Astrocyte (in vitro differentiated cells and primary cell): ENCODE measurements at regions not wholly inside any gene's neighbourhood (a gene's known extent, or its start where the extent isn't known, plus 50 kb on each side); places are given as distances from the start of the nearest gene placed in this dataset.
"Not testable (repeated sequence)": the region's sequence is repeated elsewhere in the genome, so short reads cannot be mapped to it uniquely, and the experiment has no call there.

ENCODE experiments used
- DNase-seq: peaks from one replicate; pipeline ENCODE4 v3.0.0-alpha.2; 2010; ENCODE audit warnings: low read depth
- FAIRE-seq: peaks from 2 replicates; lab custom pipeline; 2011; peaks lifted over from hg19 to GRCh38; lab: Jason Lieb, UNC
- H2AFZ ChIP-seq: 2 replicates; pipeline ENCODE4 v1.6.0; 2012; ENCODE audit warnings: low read depth, low read length, inconsistent platforms
- H3K27ac ChIP-seq: 2 replicates; pipeline ENCODE4 v1.5.1; 2011; ENCODE audit warnings: low read depth, low read length, inconsistent platforms
- H3K27me3 ChIP-seq: 2 replicates; pipeline ENCODE4 v1.6.0; 2011; ENCODE audit warnings: low read length, inconsistent platforms; ENCODE audit not compliant: insufficient read depth
- H3K36me3 ChIP-seq: 2 replicates; pipeline ENCODE4 v1.5.1; 2011; ENCODE audit warnings: low read length, inconsistent platforms; ENCODE audit not compliant: insufficient read depth
- H3K4me1 ChIP-seq: 2 replicates; pipeline ENCODE4 v1.5.1; 2011; ENCODE audit warnings: low read length, inconsistent platforms; ENCODE audit not compliant: insufficient read depth
- H3K4me2 ChIP-seq: 2 replicates; pipeline ENCODE4 v1.6.0; 2012; ENCODE audit warnings: low read length, inconsistent platforms
- H3K4me3 ChIP-seq: 2 replicates; pipeline ENCODE4 v1.5.1; 2011; ENCODE audit warnings: low read depth, mild to moderate bottlenecking, low read length, inconsistent platforms; ENCODE audit not compliant: insufficient read depth
- H3K79me2 ChIP-seq: 2 replicates; pipeline ENCODE4 v1.6.0; 2012; ENCODE audit warnings: mild to moderate bottlenecking, low read length, inconsistent platforms; ENCODE audit not compliant: insufficient read depth
- H3K9ac ChIP-seq: 2 replicates; pipeline ENCODE4 v1.6.0; 2012; ENCODE audit warnings: mild to moderate bottlenecking, low read length, inconsistent platforms
- H3K9me3 ChIP-seq: 2 replicates; pipeline ENCODE4 v1.5.1; 2012; ENCODE audit warnings: low read depth, mild to moderate bottlenecking, low read length, inconsistent platforms; ENCODE audit not compliant: insufficient read depth
- H4K20me1 ChIP-seq: 2 replicates; pipeline ENCODE4 v1.6.0; 2012; ENCODE audit warnings: low read length, inconsistent platforms; ENCODE audit not compliant: insufficient read depth
- H3K27ac Mint-ChIP-seq: one replicate; pipeline ENCODE4 v1.8.0; 2021; ENCODE audit warnings: mild to moderate bottlenecking, mixed read lengths; ENCODE audit not compliant: unreplicated experiment
- H3K27me3 Mint-ChIP-seq: one replicate; pipeline ENCODE4 v1.8.0; 2021; ENCODE audit warnings: low read depth, mixed read lengths; ENCODE audit not compliant: unreplicated experiment
- H3K36me3 Mint-ChIP-seq: one replicate; pipeline ENCODE4 v1.8.0; 2021; ENCODE audit warnings: low read depth, mixed read lengths; ENCODE audit not compliant: unreplicated experiment
- H3K4me1 Mint-ChIP-seq: one replicate; pipeline ENCODE4 v1.8.0; 2021; ENCODE audit warnings: low read depth, mixed read lengths; ENCODE audit not compliant: unreplicated experiment
- H3K4me3 Mint-ChIP-seq: one replicate; pipeline ENCODE4 v1.8.0; 2021; ENCODE audit warnings: mild to moderate bottlenecking, moderate library complexity, mixed read lengths; ENCODE audit not compliant: unreplicated experiment
- H3K9me3 Mint-ChIP-seq: one replicate; pipeline ENCODE4 v1.8.0; 2021; ENCODE audit warnings: mild to moderate bottlenecking, mixed read lengths; ENCODE audit not compliant: unreplicated experiment
- CTCF ChIP-seq: IDR thresholded peaks from 2 replicates; pipeline ENCODE4 v1.5.1; 2011; ENCODE audit warnings: low read depth, mild to moderate bottlenecking, inconsistent platforms, low read length, moderate library complexity; ENCODE audit not compliant: insufficient read depth
- EZH2 ChIP-seq: IDR thresholded peaks from 2 replicates; pipeline ENCODE4 v1.6.1; 2012; ENCODE audit warnings: mild to moderate bottlenecking, low read length, inconsistent platforms; ENCODE audit not compliant: insufficient read depth

GRCh38 chr22:16721961-16722360, 103.2 kb downstream of the XKR3 start:
- Histone ChIP-seq H3K27ac (no peak overlapping the region), H3K4me3 (no peak overlapping the region), H2AFZ (no peak overlapping the region), H3K4me1 (no peaks in the 10 kb centered on the region), H3K9me3 (peaks cover 5% of the 10 kb centered on the region), H3K79me2 (no peaks in the 10 kb centered on the region), H4K20me1 (no peaks in the 10 kb centered on the region), H3K9ac (no peak overlapping the region), H3K4me2 (no peak overlapping the region), H3K36me3 (no peaks in the 10 kb centered on the region), H3K27me3 (no peaks in the 10 kb centered on the region)
- Mint-ChIP-seq H3K4me1 (no peaks in the 10 kb centered on the region), H3K27ac (no peak overlapping the region), H3K4me3 (no peak overlapping the region), H3K36me3 (no peaks in the 10 kb centered on the region), H3K9me3 (peaks cover 2% of the 10 kb centered on the region), H3K27me3 (no peaks in the 10 kb centered on the region)
- TF ChIP-seq CTCF (no peak), EZH2 (no peak)
- FAIRE-seq: no peak
- no peak for DNase-seq

GRCh38 chr22:16717699-16718558, 107.3 kb downstream of the XKR3 start:
- Mint-ChIP-seq H3K27ac (no peak overlapping the region), H3K27me3 (no peaks in the 10 kb centered on the region), H3K36me3 (no peaks in the 10 kb centered on the region), H3K4me3 (no peak overlapping the region), H3K9me3 (peaks cover 2% of the 10 kb centered on the region), H3K4me1 (no peaks in the 10 kb centered on the region)
- H2AFZ ChIP-seq: no peak overlapping the region
- H3K9me3 ChIP-seq: peaks cover 5% of the 10 kb centered on the region
- no peaks in the 10 kb centered on the region for H3K79me2 ChIP-seq
- H3K4me2 ChIP-seq: no peak overlapping the region
- no peaks in the 10 kb centered on the region for H3K4me1 ChIP-seq
- H3K27me3 ChIP-seq: no peaks in the 10 kb centered on the region
- FAIRE-seq: no peak
- TF ChIP-seq CTCF (no peak), EZH2 (no peak)
- H3K27ac ChIP-seq: no peak overlapping the region
- H3K9ac ChIP-seq: no peak overlapping the region
- H3K36me3 ChIP-seq: no peaks in the 10 kb centered on the region
- H4K20me1 ChIP-seq: no peaks in the 10 kb centered on the region
- DNase-seq: no peak
- no peak overlapping the region for H3K4me3 ChIP-seq

GRCh38 chr22:16714568-16714967, 110.6 kb downstream of the XKR3 start:
- not testable (repeated sequence) for H3K27ac Mint-ChIP-seq, H3K4me1 ChIP-seq, H3K27me3 ChIP-seq, H3K4me3 Mint-ChIP-seq, H3K36me3 Mint-ChIP-seq, H3K4me3 ChIP-seq, H2AFZ ChIP-seq, H3K27me3 Mint-ChIP-seq, H3K79me2 ChIP-seq, H3K9ac ChIP-seq, H3K36me3 ChIP-seq, H4K20me1 ChIP-seq, H3K9me3 Mint-ChIP-seq, H3K27ac ChIP-seq, H3K4me2 ChIP-seq, DNase-seq, H3K9me3 ChIP-seq, FAIRE-seq, H3K4me1 Mint-ChIP-seq

- H3K27ac Mint-ChIP-seq, H3K4me1 ChIP-seq, H3K4me3 ChIP-seq, H3K27me3 ChIP-seq, H3K36me3 Mint-ChIP-seq, DNase-seq, H3K9ac ChIP-seq, H3K4me3 Mint-ChIP-seq, H3K36me3 ChIP-seq, H2AFZ ChIP-seq, H3K4me1 Mint-ChIP-seq, H3K4me2 ChIP-seq, FAIRE-seq, H3K9me3 ChIP-seq, H3K79me2 ChIP-seq, H3K27me3 Mint-ChIP-seq, H3K27ac ChIP-seq, H4K20me1 ChIP-seq: not testable (repeated sequence)
- H3K9me3 Mint-ChIP-seq: peaks cover 22% of the 10 kb centered on the region
Measured at GRCh38 chr22:16702318-16702870, 109.8 kb upstream of the CCT8L2 start.
